Lung (tissue), 11 donors: ENCODE measurements at regions not wholly inside any gene's neighbourhood (a gene's known extent, or its start where the extent isn't known, plus 50 kb on each side); places are given as distances from the start of the nearest gene placed in this dataset.
"Not testable (repeated sequence)": the region's sequence is repeated elsewhere in the genome, so short reads cannot be mapped to it uniquely, and the experiment has no call there.

ENCODE experiments used
- ATAC-seq: fragments of 200-7000 bp; cut with Tn5 transposase; one replicate; pipeline ENCODE4 v1.9.1; 2020; ENCODE audit warnings: moderate number of reproducible peaks; ENCODE audit not compliant: insufficient read depth, low FRiP score
- DNase-seq, 3 donors: peaks; one replicate each; pipeline ENCODE4 v3.0.0-alpha.2; 2013 to 2017
- H3K27ac ChIP-seq, 2 donors: one replicate each; pipeline ENCODE4 v1.5.1; 2013; ENCODE audit warnings: mild to moderate bottlenecking in 2 of 2, moderate library complexity in 2 of 2, control low read depth in 1 of 2, inconsistent platforms in 1 of 2, low read depth in 1 of 2, low read length in 1 of 2
- H3K27me3 ChIP-seq, 3 donors: one replicate each; pipeline ENCODE4 v1.5.1; 2013; ENCODE audit warnings: low read length in 2 of 3; ENCODE audit not compliant: control insufficient read depth in 3 of 3, insufficient read depth in 3 of 3
- H3K36me3 ChIP-seq, 4 donors: one replicate each; pipeline ENCODE4 v1.5.1; 2013; ENCODE audit warnings: low read length in 4 of 4, mild to moderate bottlenecking in 1 of 4, moderate library complexity in 1 of 4; ENCODE audit not compliant: control insufficient read depth in 4 of 4, insufficient read depth in 4 of 4
- H3K4me1 ChIP-seq, 5 donors: one replicate each; pipeline ENCODE4 v1.5.1; 2013; ENCODE audit warnings: low read length in 5 of 5, mild to moderate bottlenecking in 2 of 5, moderate library complexity in 1 of 5; ENCODE audit not compliant: control insufficient read depth in 5 of 5, insufficient read depth in 5 of 5
- H3K4me3 ChIP-seq: one replicate; pipeline ENCODE4 v1.5.1; 2013; ENCODE audit warnings: mild to moderate bottlenecking, control low read depth, moderate library complexity
- H3K9ac ChIP-seq, 2 donors: one replicate each; pipeline ENCODE4 v1.5.1; 2013; ENCODE audit warnings: low read length in 2 of 2, control low read depth in 1 of 2; ENCODE audit not compliant: insufficient read depth in 1 of 2
- H3K9me3 ChIP-seq, 4 donors: one replicate each; pipeline ENCODE4 v1.5.1; 2013; ENCODE audit warnings: low read length in 3 of 4, mild to moderate bottlenecking in 1 of 4, moderate library complexity in 1 of 4; ENCODE audit not compliant: control insufficient read depth in 4 of 4, insufficient read depth in 3 of 4
- WGBS, 2 donors: extraction: QIAGEN DNeasy Blood & Tissue Kit; methylation state at CpG; one replicate each; pipeline ENCODE4 v1.1.7; 2013; 5-methylcytosine and 5-hydroxymethylcytosine counted together
- TF ChIP-seq, protein P1 (sequence below): IDR thresholded peaks from 2 replicates; pipeline ENCODE4 v1.5.1; 2012; ENCODE audit warnings: mild to moderate bottlenecking; ENCODE audit errors: control extremely low read depth, extremely low read depth
- donor health status: control.
- donor health status: control.
- donor health status: Bipolar disorder and iron deficiency.
- donor health status: healthy.
- donor health status: DM: yes; HTN: yes; CAD: no.

- not testable (repeated sequence) for H3K9ac ChIP-seq, H3K9me3 ChIP-seq, H3K36me3 ChIP-seq, DNase-seq, H3K27me3 ChIP-seq, H3K27ac ChIP-seq, H3K4me1 ChIP-seq, ATAC-seq, H3K4me3 ChIP-seq
- 91 to 97% methylated on average over 3 of the region's 3 CpGs for WGBS, 2 donors
Observed at GRCh38 chr6:78665819-78666218, 201.5 kb upstream of the IRAK1BP1 start.

DNA sequence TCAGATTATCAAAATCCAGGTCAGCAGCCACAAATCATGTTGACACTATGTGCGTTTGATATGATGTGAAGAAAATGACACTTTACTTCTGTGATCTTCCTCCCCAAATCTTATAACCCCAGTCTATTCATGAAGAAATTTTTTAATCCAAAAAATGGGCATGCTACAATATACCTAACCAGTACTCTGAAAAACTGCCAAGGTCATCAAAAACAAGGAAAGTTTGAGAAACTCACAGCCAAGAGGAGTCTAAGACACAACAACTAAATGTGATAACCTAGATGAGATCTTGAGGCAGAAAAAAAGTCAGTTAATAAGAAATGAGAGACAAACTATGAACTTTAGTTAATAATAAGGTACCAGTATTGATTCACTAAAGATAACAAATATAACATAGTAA lies 200.6 kb upstream of the IRAK1BP1 start:
- Histone ChIP-seq H3K9me3 (peaks cover 0 to 2% (median 0%) of the 10 kb centered on the region in 4 donors), H3K4me3 (no peak overlapping the region), H3K36me3 (no peaks in the 10 kb centered on the region), H3K4me1 (no peaks in the 10 kb centered on the region), H3K27me3 (peaks cover 0 to 4% (median 0%) of the 10 kb centered on the region in 3 donors), H3K9ac (no peak overlapping the region), H3K27ac (no peak overlapping the region)
- TF ChIP-seq, protein P1, sequence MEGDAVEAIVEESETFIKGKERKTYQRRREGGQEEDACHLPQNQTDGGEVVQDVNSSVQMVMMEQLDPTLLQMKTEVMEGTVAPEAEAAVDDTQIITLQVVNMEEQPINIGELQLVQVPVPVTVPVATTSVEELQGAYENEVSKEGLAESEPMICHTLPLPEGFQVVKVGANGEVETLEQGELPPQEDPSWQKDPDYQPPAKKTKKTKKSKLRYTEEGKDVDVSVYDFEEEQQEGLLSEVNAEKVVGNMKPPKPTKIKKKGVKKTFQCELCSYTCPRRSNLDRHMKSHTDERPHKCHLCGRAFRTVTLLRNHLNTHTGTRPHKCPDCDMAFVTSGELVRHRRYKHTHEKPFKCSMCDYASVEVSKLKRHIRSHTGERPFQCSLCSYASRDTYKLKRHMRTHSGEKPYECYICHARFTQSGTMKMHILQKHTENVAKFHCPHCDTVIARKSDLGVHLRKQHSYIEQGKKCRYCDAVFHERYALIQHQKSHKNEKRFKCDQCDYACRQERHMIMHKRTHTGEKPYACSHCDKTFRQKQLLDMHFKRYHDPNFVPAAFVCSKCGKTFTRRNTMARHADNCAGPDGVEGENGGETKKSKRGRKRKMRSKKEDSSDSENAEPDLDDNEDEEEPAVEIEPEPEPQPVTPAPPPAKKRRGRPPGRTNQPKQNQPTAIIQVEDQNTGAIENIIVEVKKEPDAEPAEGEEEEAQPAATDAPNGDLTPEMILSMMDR = no peak
- 82 to 83% methylated on average over 1 of the region's 1 CpG for WGBS, 2 donors
- ATAC-seq = no peak
- no peak for DNase-seq

DNA sequence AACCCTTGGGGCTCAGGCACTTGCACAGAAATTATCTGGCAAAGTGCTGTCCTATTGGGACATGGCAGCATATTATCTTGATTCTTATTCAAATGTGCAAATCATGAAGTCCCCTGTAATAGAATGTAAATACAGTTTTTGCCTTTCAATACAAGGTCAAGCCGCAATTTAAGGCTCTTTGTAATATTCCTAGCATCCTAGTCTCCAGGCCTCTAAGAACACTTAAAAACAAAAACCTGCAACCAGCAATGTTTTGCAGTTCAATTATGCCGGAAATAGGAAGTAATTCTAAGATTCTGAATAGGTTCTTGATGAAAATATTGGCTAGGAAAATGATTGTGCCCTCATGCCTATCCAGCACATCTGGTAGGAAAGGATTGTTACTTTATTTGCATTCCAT lies 197.2 kb upstream of the IRAK1BP1 start:
- DNase-seq (no peak), ATAC-seq (no peak)
- Histone ChIP-seq H3K36me3 (no peaks in the 10 kb centered on the region), H3K27ac (no peak overlapping the region), H3K9ac (no peak overlapping the region), H3K27me3 (peaks cover 0 to 4% (median 0%) of the 10 kb centered on the region in 3 donors), H3K4me1 (no peaks in the 10 kb centered on the region), H3K4me3 (no peak overlapping the region), H3K9me3 (no peaks in the 10 kb centered on the region)
- WGBS, 2 donors = 77% methylated on average over 2 of the region's 2 CpGs
- TF ChIP-seq, protein P1 = no peak

GRCh38 chr6:78670802-78671201 lies 196.5 kb upstream of the IRAK1BP1 start:
- DNase-seq (no peak), ATAC-seq (no peak)
- TF ChIP-seq, protein P1 = no peak
- 59 to 68% methylated on average over 2 of the region's 2 CpGs for WGBS, 2 donors
- Histone ChIP-seq H3K27me3 (peaks cover 0 to 4% (median 0%) of the 10 kb centered on the region in 3 donors), H3K9ac (no peak overlapping the region), H3K27ac (no peak overlapping the region), H3K36me3 (no peaks in the 10 kb centered on the region), H3K4me1 (no peaks in the 10 kb centered on the region), H3K4me3 (no peak overlapping the region), H3K9me3 (peaks cover 0 to under 1% (median 0%) of the 10 kb centered on the region in 4 donors)

DNA sequence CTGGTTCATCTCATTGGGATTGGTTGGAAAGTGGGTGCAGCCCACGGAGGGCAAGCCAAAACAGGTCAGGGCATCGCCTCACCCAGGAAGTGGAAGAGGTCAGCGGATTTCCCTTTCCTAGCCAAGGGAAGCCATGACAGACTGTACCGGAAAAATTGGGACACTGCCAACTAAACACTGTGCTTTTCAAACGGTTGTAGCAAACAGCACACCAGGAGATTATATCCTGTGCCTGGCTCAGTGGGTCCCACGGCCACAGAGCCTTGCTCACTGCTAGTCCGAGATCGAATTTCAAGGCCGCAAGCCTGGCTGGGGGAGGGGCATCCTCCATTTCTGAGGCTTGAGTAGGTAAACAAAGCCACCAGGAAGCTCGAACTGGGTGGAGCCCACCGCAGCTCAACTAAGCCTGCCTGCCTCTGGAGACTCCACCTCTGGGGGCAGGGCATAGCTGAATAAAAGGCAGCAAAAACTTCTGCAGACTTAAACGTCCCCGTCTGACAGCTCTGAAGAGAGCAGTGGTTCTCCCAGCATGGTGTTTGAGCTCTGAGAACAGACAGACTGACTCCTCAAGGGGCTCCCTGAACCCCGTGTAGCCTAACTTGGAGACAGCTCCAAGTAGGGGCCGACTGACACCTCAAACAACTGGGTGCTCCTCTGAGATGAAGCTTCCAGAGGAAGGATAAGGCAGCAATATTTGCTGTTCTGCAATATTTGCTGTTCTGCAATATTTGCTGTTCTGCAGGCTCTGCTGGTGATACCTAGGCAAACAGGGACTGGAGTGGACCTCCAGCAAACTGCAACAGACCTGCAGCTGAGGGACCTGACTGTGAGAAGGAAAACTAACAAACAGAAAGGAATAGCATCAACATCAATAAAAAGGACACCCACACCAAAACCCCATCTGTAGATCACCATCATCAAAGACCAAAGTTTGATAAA lies 191.0 kb upstream of the IRAK1BP1 start:
- not testable (repeated sequence) for H3K9me3 ChIP-seq, H3K4me3 ChIP-seq, ATAC-seq, H3K27me3 ChIP-seq, H3K27ac ChIP-seq, H3K4me1 ChIP-seq, DNase-seq, H3K9ac ChIP-seq, H3K36me3 ChIP-seq
- 80 to 89% methylated on average over 15 of the region's 15 CpGs for WGBS, 2 donors
